Large intestine (tissue), 3 donors: ENCODE measurements at regions not wholly inside any gene's neighbourhood (a gene's known extent, or its start where the extent isn't known, plus 50 kb on each side); places are given as distances from the start of the nearest gene placed in this dataset.
"Not testable (repeated sequence)": the region's sequence is repeated elsewhere in the genome, so short reads cannot be mapped to it uniquely, and the experiment has no call there.

Source experiments
- DNase-seq, 2 donors: peaks; one replicate each; pipeline versions ENCODE4 v3.0.0 to v3.0.0-alpha.2; 2013
- H3K27ac ChIP-seq: one replicate; pipeline ENCODE4 v1.5.1; 2013; ENCODE audit warnings: low read length
- H3K27me3 ChIP-seq: 2 replicates; pipeline ENCODE4 v1.6.1; 2013; ENCODE audit warnings: low read length; ENCODE audit not compliant: control insufficient read depth, insufficient read depth
- H3K36me3 ChIP-seq: 2 replicates; pipeline ENCODE4 v1.6.1; 2013; ENCODE audit warnings: low read length; ENCODE audit not compliant: control insufficient read depth, insufficient read depth
- H3K4me1 ChIP-seq: one replicate; pipeline ENCODE4 v1.6.1; 2013; ENCODE audit warnings: low read length; ENCODE audit not compliant: control insufficient read depth, insufficient read depth
- H3K4me3 ChIP-seq: one replicate; pipeline ENCODE4 v1.5.1; 2013; ENCODE audit warnings: low read length
- H3K9me3 ChIP-seq: one replicate; pipeline ENCODE4 v1.6.1; 2013; ENCODE audit warnings: mild to moderate bottlenecking, low read depth, low read length, moderate library complexity; ENCODE audit not compliant: control insufficient read depth
- WGBS: methylation state at CpG from one replicate; pipeline ENCODE4 v1.1.5; 2013; ENCODE audit warnings: low lambda C conversion rate; ENCODE audit not compliant: insufficient coverage; 5-methylcytosine and 5-hydroxymethylcytosine counted together

DNA sequence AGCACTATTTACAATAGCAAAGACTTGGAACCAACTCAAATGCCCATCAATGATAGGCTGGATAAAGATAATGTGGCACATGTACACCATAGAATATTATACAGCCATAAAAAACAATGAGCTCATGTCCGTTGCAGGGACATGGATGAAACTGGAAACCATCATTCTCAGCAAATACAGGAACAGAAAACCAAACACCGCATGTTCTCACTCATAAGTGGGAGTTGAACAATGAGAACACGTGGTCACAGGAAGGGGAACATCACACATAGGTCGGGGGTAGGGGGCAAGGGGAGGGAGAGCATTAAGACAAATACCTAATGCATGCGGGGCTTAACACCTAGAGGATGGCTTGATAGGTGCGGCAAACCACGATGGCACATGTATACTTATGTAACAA is 56.0 kb upstream of the XPO1 start:
- not testable (repeated sequence) for DNase-seq, H3K27me3 ChIP-seq, H3K27ac ChIP-seq, H3K36me3 ChIP-seq, H3K9me3 ChIP-seq, H3K4me1 ChIP-seq, H3K4me3 ChIP-seq
- WGBS: no CpG with 5 or more reads among the region's 7 CpGs

DNA sequence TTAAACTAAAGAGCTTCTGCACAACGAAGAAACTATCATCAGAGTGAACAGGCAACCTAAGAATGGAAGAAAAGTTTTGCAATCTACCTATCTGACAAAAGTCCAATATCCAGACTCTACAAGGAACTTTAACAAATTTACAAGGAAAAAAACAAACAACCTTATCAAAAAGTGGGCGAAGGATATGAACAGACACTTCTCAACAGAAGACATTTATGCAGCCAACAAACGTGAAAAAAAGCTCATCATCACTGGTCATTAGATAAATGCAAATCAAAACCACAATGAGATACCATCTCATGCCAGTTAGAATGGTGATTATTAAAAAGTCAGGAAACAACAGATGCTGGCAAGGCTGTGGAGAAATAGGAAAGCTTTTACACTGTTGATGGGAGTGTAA is 55.5 kb upstream of the XPO1 start:
- DNase-seq, H3K27ac ChIP-seq, H3K4me3 ChIP-seq, H3K27me3 ChIP-seq, H3K9me3 ChIP-seq, H3K4me1 ChIP-seq, H3K36me3 ChIP-seq: not testable (repeated sequence)
- WGBS: 61% methylated on average over 3 of the region's 3 CpGs

DNA sequence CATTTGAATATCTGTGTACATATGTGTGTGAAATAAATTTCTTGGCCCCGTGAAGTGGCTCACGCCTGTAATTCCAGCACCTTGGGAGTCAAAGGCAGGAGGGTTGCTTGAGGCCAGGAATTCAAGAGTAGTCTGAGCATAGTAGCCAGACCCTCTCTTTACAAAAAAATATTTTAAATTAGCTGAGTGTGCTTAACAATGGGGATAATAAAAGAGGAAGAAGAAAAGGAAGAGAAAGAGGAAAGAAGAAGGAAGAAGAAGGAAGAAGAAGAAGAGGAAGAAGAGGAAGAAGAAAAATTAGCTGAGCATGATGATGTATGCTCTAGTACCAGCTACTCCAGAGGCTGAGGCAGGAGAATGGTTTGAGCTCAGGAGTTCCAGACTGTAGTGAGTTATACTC is 52.1 kb upstream of the XPO1 start:
- Histone ChIP-seq H3K4me3 (no peak overlapping the region), H3K36me3 (no peaks in the 10 kb centered on the region), H3K27ac (no peak overlapping the region), H3K27me3 (no peaks in the 10 kb centered on the region), H3K4me1 (no peaks in the 10 kb centered on the region), H3K9me3 (no peaks in the 10 kb centered on the region)
- WGBS: no CpG with 5 or more reads among the region's 2 CpGs
- DNase-seq: no peak

DNA sequence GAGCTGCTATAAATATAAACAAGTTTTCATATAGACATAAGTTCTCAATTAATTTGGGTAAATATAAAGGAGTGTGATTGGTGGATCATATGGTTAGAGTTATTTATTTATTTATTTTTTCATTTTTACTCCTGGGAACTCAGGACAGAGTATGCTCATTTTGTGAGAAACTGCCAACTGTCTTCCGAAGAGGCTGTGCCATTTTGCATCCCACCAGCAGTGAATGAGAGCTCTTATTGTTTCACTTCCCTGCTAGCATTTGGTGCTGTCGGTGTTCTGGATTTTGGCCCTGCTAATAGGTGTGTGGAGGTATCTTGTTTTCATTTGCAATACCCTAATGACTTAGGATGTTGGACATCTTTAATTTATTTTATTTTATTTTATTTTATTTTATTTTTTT is 50.4 kb upstream of the XPO1 start:
- WGBS: no CpG with 5 or more reads among the region's 2 CpGs
- Histone ChIP-seq H3K27me3 (no peaks in the 10 kb centered on the region), H3K4me3 (no peak overlapping the region), H3K9me3 (no peaks in the 10 kb centered on the region), H3K36me3 (no peaks in the 10 kb centered on the region), H3K27ac (no peak overlapping the region), H3K4me1 (no peaks in the 10 kb centered on the region)
- DNase-seq: no peak
